SK-N-SH treated with all-trans-retinoic acid at 6 μM for 48 hours (cell line): ENCODE measurements at regions not wholly inside any gene's neighbourhood (a gene's known extent, or its start where the extent isn't known, plus 50 kb on each side); places are given as distances from the start of the nearest gene placed in this dataset.

Source experiments
- ARNTL ChIP-seq: fragments of 450-650 bp; formaldehyde crosslinking; IDR thresholded peaks from 2 replicates; pipeline ENCODE4 v1.5.0; 2020; ENCODE audit warnings: low read depth, mild to moderate bottlenecking, moderate library complexity, borderline replicate concordance
- BACH2 ChIP-seq: fragments of 250-450 bp; sonication (Bioruptor Pico); IDR thresholded peaks from 2 replicates; pipeline ENCODE4 v1.9.0; 2021; ENCODE audit warnings: mild to moderate bottlenecking, borderline replicate concordance
- POU6F1 ChIP-seq: fragments of 250-450 bp; sonication (Bioruptor Pico); IDR thresholded peaks from 2 replicates; pipeline ENCODE4 v1.8.0; 2021; ENCODE audit warnings: low read depth, mild to moderate bottlenecking, moderate library complexity, borderline replicate concordance
- TOX ChIP-seq: fragments of 250-450 bp; sonication (Bioruptor Pico); IDR thresholded peaks from 2 replicates; pipeline ENCODE4 v1.8.0; 2021; ENCODE audit warnings: mild to moderate bottlenecking, moderate library complexity, borderline replicate concordance
- ZFP30 ChIP-seq: fragments of 450-650 bp; formaldehyde crosslinking; IDR thresholded peaks from 2 replicates; pipeline ENCODE4 v1.5.0; 2022; ENCODE audit warnings: mild to moderate bottlenecking, moderate library complexity
- TF ChIP-seq, protein P1 (sequence below): fragments of 250-450 bp; sonication (Bioruptor Pico); IDR thresholded peaks from 2 replicates; pipeline ENCODE4 v1.5.1; 2020; ENCODE audit warnings: low read depth, mild to moderate bottlenecking, moderate library complexity

GRCh38 chr3:148494451-148494850, 203.3 kb upstream of the AGTR1 start:
- TF ChIP-seq, protein P1, sequence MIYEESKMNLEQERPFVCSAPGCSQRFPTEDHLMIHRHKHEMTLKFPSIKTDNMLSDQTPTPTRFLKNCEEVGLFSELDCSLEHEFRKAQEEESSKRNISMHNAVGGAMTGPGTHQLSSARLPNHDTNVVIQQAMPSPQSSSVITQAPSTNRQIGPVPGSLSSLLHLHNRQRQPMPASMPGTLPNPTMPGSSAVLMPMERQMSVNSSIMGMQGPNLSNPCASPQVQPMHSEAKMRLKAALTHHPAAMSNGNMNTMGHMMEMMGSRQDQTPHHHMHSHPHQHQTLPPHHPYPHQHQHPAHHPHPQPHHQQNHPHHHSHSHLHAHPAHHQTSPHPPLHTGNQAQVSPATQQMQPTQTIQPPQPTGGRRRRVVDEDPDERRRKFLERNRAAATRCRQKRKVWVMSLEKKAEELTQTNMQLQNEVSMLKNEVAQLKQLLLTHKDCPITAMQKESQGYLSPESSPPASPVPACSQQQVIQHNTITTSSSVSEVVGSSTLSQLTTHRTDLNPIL = no peak
- TF ChIP-seq ARNTL (no peak), POU6F1 (CRISPR knock-in tag) (no peak), BACH2 (no peak), ZFP30 (no peak), TOX (no peak)
